ENCODE measurements at regions not wholly inside any gene's neighbourhood (a gene's known extent, or its start where the extent isn't known, plus 50 kb on each side); places are given as distances from the start of the nearest gene placed in this dataset.

DNA sequence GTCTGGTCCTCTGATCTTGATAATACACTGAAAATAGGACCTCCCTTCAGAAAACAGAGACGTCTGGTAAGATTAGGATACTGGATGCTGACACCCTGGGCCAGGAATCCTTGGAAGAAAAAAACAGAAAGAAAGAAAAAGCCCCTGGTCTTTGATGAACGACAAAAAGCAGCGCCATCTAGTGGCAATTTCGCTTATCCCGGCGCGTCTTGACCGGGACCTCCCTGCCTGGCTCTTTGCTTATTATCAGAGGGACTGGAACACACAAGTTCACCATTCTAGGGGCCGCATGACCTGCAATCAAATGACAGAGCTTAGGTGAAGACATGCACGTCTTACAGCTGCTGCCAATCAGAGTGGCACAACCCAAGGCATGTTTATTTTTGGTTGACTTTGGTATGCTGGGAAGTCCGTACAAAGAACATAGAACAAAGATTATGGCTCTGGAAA, 114.9 kb upstream of the NFIB start:
- DNase-seq (ENCODE audit: low read depth) = peak; percentile 63

DNA sequence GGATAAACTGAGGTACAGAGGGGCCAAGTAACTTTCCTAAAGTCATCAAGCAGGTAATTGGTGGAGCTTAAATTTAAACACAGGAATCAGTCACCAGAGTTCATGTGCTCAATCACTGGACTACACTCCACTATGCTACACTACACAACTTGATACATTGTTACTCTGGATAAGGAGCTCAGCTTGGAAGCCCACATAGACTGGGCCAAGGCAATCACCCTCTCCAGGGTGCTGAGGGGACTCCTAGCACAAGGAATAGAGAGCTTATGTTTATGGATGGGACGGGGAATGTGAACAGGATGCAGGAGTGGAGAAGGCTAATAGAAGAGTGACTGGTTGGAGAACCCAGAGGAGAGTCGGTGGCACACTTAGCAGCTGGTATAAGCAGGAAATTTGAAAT, 113.5 kb upstream of the NFIB start:
- no peak for DNase-seq (ENCODE audit: low read depth)

DNA sequence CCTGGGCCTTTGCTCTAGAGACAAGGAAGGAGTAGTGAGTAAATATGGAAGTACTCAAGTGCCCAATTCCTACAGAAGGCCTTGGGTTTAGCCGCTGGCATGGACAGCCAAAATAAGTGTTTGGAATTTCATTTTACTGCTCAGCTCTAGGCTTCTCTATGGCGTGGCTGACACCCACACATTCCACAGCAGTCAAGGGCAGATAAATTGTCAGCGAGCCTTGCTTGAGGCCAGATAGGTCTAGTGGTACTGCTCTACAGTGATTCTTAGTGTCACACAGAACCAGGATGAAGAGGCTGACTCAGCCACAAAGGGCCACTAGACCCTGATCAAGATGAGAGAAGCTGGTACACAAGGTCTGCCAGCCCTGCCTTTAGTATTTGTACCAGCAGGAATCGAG, 111.0 kb upstream of the NFIB start:
- peak; percentile 9 for DNase-seq (ENCODE audit: low read depth)

DNA sequence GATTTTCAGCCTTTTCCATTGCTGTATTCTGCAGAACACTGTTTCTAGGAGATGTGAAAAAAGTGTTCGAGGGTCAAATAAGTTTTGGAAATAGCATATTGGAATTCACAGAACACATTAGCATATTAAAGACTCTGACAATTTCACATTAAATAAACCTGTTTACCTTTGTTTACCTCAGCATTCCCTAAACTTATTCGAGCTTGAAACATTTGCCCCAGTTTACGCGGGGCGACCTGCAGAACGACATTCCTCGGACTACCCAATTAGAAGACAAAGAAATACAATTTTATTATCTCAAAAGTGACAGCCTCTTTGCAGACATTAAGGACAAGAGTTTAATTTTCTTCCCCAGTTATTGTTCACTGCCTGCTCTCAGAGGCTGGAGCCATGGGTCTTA, 110.3 kb upstream of the NFIB start:
- DNase-seq (ENCODE audit: low read depth) = no peak

DNA sequence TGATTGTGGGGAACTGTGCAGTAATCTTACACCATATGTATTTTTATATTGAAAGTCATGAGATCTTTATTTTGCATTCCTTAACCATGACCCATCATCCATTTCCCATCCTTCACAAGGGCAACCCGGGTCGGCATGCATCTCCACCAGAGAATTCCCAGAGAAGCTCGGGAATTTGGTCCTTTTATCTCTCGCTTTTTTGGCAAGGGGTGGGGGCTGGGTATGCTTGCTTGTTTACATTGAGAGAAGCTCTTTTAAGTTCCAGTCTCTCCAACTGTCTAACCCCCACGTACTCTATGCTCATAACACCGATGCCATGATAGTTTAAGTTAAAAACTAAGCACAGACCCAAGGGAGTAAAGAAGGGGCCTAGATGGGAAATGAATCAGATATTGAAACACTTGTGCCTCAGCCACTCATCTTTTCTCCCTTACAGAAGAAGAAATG, 109.9 kb upstream of the NFIB start:
- peak; percentile 62 for DNase-seq (ENCODE audit: low read depth)

DNA sequence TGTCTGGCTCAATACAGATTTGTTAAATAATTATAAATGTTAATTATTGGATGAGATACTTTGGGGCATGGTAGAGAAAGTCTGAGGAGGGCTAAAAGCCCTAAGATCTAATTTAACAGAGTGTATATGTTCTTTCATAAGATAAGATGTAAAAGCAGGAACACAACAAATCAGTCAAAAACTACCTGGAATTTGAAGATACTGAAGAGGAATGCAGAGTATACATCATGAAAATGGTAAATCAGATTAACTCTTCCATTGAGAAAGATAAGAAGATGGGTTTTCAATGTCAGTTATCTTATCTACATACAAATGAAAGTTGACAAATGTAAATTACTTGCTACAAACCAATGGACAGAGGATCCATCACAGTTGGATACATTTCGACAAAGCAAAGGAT, 107.3 kb upstream of the NFIB start:
- DNase-seq (ENCODE audit: low read depth) = no peak

DNA sequence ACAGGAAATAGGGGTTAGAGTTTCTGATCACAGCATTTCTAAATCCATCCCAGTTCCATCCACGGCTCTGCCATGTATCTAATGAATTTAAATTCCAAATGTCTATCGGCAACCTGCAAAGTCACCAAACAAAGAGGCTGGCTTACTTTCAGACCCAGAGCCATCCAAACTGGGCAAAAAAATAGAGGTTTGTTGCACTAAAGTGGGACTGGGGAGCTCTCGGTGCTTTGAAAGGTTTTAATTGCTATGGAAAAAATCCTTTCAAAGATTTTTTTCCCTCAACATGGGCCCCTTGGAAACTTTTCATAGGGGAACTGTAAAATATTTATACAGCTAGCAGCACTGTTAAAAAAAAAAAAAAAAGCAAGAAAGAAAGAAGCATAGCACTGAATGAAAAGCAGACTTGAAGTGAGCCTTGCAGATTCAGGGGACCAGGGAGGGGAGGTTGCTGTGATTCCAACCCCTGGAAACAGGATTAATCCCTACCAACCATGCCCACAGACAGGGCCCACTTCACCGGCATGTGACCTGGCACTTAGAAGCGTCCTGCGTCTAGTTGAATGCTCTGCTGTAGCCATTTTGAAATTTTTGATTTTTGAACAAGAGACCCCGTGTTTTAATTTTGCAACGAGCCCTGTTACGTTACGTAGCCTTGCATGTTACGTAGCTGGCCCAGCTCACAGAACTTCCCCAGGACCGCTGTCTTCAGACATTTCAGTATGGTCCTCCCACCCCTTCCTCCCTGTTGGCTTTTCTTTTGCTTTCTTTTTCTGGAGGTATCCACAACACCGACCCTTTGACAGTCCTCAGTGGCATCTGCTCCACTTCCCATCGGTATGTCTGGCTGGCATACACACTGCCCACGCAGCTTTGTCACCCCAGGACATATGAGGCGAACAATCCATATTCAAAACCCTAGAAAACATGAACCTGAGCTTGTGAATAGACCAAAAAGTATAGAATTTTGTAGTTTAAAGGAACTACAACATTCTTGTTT, 105.3 kb upstream of the NFIB start:
- no peak for DNase-seq (ENCODE audit: low read depth)

DNA sequence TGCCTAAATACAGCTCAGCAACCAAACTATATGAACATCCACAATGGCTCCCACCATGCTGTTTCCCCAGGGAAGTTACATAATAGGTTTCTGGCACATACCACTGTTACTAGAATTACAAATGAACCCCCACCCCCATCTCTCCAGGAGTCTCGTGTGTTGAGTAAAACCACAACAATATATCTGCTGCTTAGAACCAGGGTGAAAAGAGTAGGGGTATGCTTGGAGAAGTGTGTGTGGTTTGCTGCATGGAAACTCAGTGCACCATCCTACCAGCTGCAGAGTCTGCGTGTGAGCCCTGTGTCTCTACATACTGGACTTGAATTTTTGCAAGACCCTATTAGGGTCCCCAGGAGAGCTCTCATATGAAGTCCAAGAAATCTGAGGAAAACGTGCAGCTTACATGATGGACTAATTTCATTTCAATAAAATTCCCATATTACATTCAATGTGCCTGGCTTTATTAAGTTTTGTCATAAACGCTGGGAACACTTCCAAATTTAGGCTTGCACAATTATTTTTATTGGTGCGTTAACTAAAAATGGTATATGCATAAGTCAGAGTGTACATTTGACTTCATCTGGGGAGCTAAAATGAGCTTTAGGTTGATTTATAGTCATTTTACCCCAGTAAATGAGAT, 104.5 kb upstream of the NFIB start:
- no peak for DNase-seq (ENCODE audit: low read depth)

DNA sequence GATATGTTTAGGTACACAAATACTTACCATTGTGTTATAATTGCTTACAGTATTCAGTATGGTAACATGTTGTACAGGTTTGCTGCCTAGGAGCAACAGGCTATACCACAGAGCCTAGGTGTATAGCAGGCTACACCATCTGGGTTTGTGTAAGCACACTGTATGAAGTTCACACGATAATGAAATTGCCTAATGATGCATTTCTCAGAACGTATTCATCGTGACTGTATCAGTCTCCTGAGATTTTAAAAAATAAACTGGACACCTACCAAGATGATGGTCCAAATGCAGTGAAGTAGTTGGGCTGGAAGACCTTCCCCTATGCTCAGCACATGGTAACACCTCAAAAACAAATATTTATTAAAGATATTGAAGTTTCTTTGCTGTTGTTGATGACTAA, 103.3 kb upstream of the NFIB start:
- peak; percentile 65 for DNase-seq (ENCODE audit: low read depth)

DNA sequence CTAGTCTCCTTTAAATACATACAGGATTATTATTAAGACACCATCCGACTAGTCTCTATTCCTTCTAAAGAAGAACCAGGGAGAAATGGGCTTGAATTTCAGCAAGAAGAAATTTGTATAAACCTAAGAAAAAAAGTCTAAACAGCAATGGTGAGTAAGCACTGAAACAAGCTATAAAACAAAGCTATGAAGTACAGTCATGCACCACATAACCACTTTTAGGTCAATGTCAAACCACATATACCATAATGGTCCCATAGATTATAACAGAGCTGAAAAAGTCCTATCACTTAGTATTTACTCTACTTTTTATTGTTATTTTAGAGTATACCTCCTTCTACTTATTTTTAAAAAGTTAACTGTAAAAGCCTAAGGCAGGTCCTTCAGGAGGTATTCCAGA, 102.0 kb upstream of the NFIB start:
- peak; percentile 77 for DNase-seq (ENCODE audit: low read depth)

DNA sequence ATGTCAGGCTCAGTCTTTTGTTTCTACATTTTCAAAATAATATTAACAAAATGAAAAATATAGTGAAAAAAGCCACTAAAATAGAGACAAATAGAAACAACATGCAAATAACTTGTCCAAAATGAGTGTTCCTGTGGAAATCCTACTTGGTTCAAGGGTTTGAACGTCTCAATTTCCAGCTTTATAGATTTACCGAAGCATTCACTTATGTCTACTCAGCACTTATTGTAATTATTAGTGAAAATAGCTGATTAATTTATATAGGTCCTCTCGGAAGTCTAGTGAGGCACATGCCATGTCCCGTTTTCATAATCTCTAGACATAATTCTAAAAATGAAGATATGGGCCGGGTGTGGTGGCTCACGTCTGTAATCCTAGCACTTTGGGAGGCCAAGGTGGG, 99.9 kb upstream of the NFIB start:
- no peak for DNase-seq (ENCODE audit: low read depth)

DNA sequence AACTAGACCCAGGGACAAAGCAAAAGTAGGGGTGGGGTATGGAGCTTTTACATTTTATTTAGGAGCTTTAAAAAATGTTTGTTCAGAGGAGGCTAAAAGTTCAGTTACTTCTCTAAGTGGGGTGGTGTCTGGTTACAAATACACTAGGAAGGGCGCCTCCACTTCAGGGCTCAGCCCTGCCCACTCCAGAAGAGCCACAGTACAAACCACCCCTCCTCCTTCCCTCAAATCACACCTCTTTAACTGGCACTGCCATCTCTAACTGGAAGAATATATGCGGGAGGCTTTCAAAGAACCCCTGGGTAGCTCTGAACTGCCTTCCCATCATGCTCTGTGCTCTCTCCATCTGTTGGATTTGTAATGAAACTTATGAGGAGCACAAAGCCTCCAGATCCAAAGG, 98.8 kb upstream of the NFIB start:
- DNase-seq (ENCODE audit: low read depth) = no peak

DNA sequence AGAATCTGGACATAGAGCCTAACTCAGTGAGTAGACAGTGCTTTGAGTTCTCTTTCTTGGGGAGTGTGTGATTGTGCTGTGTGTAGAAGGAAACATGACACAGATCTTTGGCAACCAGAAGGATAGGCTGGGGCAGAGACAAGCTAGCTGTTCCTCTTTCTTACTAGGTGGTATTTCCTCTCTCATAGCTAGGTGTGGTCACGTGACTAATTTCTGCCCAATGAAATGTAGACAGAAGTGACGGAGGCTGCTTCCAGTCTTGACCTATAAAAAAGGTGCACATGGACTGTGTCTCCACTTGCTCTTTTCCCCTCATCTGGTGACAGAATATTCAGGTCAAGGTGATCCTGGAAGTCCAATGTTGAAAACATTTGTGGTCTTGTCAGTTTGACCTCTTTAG, 92.5 kb upstream of the NFIB start:
- DNase-seq (ENCODE audit: low read depth) = no peak

DNA sequence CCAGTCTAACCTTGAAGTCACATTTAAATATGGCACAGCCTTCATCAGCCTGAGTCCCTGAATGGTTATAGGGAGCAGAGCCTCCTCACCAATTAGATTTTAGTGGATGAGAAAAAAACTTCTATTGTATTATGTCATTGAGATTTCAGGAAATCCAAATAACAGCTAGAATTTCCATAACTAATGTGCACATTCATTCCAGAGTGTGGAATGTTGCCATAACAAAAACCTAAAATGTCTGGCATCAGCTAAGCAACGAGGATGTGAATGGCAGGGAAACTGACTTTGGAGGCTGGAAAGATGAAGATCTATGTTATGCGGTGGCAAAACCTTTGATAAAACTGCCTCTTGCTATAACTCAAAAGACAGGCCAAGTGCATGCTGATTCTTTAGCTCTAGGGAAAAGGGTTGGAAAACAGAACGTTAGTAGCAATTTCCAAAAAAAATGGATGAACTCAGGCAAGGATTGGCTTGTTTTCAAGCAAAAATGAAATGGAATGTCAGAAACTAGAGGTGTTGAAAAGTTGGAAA, 91.3 kb upstream of the NFIB start:
- no peak for DNase-seq (ENCODE audit: low read depth)

DNA sequence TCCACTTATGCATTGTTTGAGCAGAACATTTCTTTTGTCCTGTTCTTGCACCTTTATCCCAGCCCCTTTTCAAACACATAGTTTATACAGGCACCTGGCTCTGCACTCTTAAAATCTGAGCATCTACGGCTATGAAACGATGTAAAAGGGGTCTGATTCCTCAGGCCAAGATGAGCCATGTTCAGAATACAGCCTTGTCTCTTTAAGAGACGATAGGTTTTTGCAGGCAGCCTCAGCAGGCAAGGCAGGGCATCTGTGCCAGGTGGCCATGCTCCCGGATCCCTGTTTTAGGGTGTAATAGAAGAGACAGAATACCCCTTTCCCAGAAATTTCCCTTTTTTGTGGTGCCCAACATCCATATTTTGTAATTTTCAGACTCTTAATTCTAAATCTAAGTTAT, 89.1 kb upstream of the NFIB start:
- DNase-seq (ENCODE audit: low read depth) = no peak

DNA sequence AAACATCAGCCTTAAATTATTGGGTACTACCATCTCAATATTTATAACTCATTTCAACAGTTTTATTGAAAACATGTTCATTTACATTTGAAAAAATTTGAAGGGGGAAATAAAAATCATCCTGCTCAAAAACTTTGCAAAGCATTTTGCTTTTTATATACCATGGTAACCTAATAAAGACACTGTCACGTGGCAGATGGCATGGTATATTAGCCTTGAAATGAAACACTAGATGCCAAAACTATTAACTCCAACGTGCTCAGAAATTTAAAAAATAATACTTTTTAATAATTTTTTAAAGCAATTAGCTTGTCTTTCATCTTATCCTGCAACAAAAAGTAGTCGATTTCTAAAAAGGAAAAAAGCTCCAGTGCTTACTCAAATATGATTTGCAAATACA, 88.6 kb upstream of the NFIB start:
- no peak for DNase-seq (ENCODE audit: low read depth)

DNA sequence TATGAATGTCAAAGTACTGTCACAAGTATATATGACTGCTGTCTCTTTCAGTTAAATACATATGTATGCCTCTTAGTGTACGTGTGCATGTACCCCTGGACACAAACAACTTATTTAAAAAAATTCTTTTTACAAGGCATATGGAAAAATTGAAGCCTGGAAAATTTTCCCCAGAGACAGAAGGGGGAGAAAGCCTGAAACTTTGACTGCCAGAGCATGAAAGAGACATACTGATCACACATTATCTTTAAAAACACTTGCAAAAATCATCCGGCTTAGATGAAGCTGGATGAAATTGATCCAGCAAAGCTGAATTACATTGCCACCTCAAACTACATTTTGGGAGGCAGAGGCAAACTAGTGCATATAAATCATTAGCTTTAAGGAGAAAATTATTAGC, 88.0 kb upstream of the NFIB start:
- no peak for DNase-seq (ENCODE audit: low read depth)

DNA sequence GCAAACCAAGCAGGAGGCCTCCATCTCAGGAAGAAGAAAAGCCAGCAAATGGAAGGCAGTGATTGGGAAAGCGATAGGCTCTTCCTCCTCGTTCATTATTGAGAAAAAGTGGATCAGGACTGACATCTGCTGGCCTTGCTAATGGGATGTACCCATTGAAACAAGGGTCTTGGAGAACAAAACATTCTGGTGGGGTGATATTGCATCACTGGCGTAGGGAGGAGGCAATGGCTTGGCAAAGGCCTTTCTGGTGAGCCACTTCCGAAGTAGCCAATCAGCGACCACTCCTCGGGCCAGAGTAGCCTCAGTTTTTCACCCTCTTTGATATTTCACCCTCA, 86.7 kb upstream of the NFIB start:
- DNase-seq (ENCODE audit: low read depth) = peak; percentile 54

DNA sequence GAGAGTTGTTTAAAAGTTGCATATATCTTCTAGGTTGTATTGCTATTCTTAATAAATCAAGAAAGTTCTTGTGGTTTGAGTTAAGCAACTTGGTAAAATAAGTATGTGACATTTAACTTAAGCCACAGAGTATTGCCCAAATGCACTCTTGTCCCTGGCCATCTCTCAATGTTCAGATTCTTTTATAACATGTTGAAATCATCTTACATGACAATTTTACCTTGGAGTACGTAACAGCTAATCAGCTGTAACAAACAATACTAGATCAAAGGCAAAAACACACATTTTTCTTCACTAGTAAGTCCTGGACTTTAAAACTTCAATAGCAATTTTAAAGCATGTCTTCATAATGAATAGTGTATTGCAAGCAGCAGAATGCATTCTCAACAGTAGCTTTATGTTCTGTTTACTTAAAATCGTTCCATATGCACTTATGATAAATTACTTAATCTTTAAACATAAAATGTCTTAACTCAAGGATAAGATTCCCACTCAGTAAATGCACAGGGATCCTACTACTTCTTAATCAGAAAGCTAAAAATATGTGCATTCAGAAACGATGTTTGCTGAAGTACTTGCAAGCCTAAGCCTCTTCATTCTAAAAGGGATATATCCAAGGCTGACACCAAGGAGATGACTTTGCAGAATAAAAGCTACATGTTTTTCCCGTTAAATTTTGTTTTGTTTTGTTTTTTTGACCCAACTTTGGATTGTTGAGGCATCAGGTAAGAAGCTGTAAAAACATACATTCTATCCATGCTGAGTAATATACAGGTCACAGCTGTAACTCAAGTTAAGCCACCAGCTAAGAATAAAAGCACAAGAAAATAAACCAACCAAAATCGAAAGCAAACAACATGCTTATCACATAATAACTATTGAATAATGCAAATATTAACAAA, 86.1 kb upstream of the NFIB start:
- DNase-seq (ENCODE audit: low read depth) = peak; percentile 29

DNA sequence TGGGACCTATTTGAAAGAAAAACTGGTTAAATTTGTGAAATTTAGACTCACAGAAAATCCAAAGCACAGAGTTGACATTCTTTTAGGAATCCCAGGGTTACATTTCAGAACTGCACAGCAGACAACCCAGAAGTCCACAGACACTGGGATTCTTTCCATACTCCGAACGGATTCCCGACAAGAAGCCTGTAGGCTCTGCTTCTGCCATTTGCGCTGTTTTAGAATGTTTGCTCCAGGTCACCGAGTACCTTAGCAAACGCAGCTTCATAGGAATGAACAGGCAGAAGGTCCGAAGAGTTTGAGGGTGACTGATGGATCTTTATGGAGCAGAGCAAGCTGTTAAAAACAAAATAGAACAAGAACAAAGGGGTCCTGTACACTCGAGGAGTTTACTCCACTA, 84.5 kb upstream of the NFIB start:
- no peak for DNase-seq (ENCODE audit: low read depth)

DNA sequence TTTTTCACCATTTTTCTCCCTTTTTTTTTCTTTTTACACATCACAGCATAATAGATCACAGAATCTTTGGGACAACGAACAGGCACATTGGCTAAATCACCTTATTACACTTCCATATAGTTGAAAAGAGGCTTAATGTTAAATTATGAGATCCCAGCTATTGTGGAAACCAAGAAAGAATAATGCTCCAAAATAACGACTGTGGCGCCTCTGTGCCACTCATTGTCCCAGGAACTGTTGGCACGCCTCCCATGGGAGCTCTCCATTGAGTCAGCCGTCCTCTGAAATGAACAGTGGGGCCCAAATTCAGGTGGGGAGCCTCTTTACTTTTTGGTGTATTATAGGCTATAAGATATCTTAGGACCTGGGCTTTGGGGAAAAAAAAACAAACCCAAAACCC, 82.2 kb upstream of the NFIB start:
- DNase-seq (ENCODE audit: low read depth) = no peak
